HL-60 (cell line): ENCODE measurements at regions not wholly inside any gene's neighbourhood (a gene's known extent, or its start where the extent isn't known, plus 50 kb on each side); places are given as distances from the start of the nearest gene placed in this dataset.

Experiments
- CTCF ChIP-seq: IDR thresholded peaks from one replicate; pipeline ENCODE4 v1.5.1; 2011; ENCODE audit warnings: low read length, control low read depth, inconsistent platforms; ENCODE audit not compliant: insufficient read depth
- POLR2AphosphoS5 ChIP-seq: IDR thresholded peaks from 2 replicates; pipeline ENCODE4 v1.6.1; 2012; ENCODE audit warnings: low read depth

DNA sequence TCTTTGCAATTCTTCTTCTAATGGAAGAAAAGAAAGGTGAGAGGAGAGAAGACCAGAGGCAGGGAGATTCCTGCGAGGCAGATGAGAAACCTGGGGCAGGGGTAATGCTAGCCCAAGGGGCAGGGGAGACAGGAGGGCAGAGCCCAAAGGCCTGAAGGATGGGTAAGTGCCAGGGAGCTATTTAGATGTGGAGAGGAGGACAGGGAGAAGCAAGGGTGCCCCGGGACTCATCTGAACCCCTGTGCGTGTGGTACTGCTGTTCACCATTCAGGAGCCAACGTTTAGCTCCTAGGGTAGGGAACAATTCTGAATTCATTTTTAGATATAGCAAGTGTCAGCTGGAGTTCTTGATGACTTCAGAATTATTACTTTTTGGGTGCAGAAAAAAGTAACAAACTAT is 122.7 kb upstream of the ALDH1B1 start:
- TF ChIP-seq POLR2AphosphoS5 = no peak
- TF ChIP-seq CTCF = no peak
